SKM-1 (cell line): ENCODE measurements at regions not wholly inside any gene's neighbourhood (a gene's known extent, or its start where the extent isn't known, plus 50 kb on each side); places are given as distances from the start of the nearest gene placed in this dataset.
A peak's percentile ranks its signal among the peaks of the same experiment; 100 is the strongest.

Experiments
- DNase-seq: peaks from one replicate; lab custom pipeline; 2025; ENCODE audit not compliant: unreplicated experiment; lab: John Stamatoyannopoulos, UW

- no peak for DNase-seq
These were observed 50.1 kb upstream of the ASAP2 start for GRCh38 chr2:9156483-9156882.

- DNase-seq = no peak
These were observed 52.6 kb upstream of the ASAP2 start for GRCh38 chr2:9154061-9154460.

GRCh38 chr2:9153643-9153980 lies 53.0 kb upstream of the ASAP2 start:
- no peak for DNase-seq

GRCh38 chr2:9152975-9153642 lies 53.5 kb upstream of the ASAP2 start:
- no peak for DNase-seq

GRCh38 chr2:9150906-9151305 lies 55.7 kb upstream of the ASAP2 start:
- DNase-seq = no peak

GRCh38 chr2:9150568-9150900 lies 56.1 kb upstream of the ASAP2 start:
- DNase-seq = no peak

GRCh38 chr2:9149726-9150567 lies 56.7 kb upstream of the ASAP2 start:
- no peak for DNase-seq

GRCh38 chr2:9149388-9149660 lies 57.3 kb upstream of the ASAP2 start:
- DNase-seq = no peak

GRCh38 chr2:9146646-9147045 lies 60.0 kb upstream of the ASAP2 start:
- DNase-seq = no peak

GRCh38 chr2:9145752-9146430 lies 60.7 kb upstream of the ASAP2 start:
- DNase-seq = no peak

GRCh38 chr2:9145109-9145751 lies 61.4 kb upstream of the ASAP2 start:
- DNase-seq = no peak

GRCh38 chr2:9144617-9145016 lies 62.0 kb upstream of the ASAP2 start:
- no peak for DNase-seq

- no peak for DNase-seq
These were observed 62.6 kb upstream of the ASAP2 start for GRCh38 chr2:9144046-9144445.

GRCh38 chr2:9143264-9143815 lies 63.3 kb upstream of the ASAP2 start:
- DNase-seq = no peak

- peak; percentile 30 for DNase-seq
These were observed 63.9 kb upstream of the ASAP2 start for GRCh38 chr2:9142551-9143263.

- no peak for DNase-seq
These were observed 64.7 kb upstream of the ASAP2 start for GRCh38 chr2:9141706-9142460.

- no peak for DNase-seq
These were observed 65.4 kb upstream of the ASAP2 start for GRCh38 chr2:9141091-9141667.

- no peak for DNase-seq
These were observed 66.0 kb upstream of the ASAP2 start for GRCh38 chr2:9140645-9141044.

GRCh38 chr2:9139491-9140443 lies 66.8 kb upstream of the ASAP2 start:
- peak; percentile 22 for DNase-seq
